NCI-H748 (cell line): ENCODE measurements at regions not wholly inside any gene's neighbourhood (a gene's known extent, or its start where the extent isn't known, plus 50 kb on each side); places are given as distances from the start of the nearest gene placed in this dataset.
"Not testable (repeated sequence)": the region's sequence is repeated elsewhere in the genome, so short reads cannot be mapped to it uniquely, and the experiment has no call there.

Experiments
- DNase-seq: peaks from one replicate; lab custom pipeline; 2025; ENCODE audit not compliant: unreplicated experiment; lab: John Stamatoyannopoulos, UW

DNA sequence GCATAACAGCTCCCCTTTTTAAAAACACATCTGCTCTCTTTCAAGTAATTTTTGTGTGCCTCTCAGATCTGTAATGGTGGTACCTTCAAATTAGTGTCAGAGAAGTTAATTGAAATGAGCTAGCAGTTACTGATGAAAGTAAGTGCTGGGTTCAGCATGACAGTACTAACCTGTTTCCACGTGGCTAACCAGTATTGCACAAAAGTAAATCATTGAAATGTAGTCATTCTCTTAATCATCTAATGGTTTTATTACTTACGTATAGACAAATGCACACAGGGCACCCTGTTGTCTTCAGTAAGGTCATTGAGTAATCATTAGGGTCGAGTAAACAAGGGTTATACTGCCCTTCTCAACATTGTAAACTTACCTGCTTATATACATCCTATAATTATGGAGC, 157.8 kb upstream of the PRR16 start:
- DNase-seq, result no peak

DNA sequence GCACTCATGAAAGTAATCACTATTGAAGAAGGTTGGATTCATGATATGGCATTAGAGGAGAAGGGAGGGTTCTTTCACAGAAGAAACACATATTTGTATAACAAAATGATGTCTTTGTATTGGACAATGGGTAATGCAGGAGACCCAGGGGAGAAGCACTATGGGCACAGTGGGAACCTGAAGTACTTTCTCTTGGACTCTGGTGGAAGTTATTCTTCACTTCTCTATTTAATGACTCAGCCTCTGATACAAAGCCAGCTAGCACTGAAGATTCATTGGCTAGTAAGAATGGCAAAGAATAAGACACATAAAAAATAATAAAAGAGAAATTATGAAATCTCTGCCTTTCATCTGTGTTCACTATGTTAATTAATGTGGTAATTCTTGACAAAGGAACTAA, 149.9 kb upstream of the PRR16 start:
- DNase-seq, result no peak

DNA sequence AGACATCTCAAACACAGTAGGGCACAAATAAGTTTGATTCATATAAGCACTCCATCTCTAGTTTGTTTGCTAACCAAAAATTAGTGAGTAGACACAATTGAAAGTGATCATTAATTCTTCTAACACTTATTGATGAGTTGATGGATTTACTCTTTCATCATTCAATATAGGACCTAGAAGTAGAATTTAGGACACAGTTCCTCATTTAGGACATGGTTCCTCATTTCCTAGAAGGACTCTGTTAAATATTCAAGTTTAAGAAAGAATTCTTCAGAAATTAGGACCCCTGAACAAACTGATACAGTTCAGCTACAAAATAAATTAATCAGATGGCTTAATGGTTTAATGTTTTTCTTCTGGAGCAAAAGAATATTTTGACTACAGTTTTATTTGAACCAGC, 143.5 kb upstream of the PRR16 start:
- no peak for DNase-seq

DNA sequence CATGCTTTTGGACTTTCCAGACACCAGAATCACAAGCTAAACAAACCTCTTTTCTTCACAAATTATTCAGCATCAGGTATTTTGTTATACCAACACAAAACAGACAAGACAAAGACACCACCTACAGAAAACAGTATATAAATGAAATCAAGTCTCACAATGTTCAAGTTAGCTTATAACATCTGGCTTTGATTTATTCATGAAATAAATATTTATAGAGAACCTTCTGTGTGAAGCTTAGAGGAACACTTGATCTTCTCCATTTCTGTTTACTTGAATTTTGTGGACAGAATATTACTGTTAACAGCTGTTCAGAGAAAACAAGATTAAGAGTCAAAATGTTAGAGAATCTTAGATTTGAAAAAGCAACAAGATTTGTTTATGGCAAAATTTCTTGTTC, 137.4 kb upstream of the PRR16 start:
- no peak for DNase-seq

DNA sequence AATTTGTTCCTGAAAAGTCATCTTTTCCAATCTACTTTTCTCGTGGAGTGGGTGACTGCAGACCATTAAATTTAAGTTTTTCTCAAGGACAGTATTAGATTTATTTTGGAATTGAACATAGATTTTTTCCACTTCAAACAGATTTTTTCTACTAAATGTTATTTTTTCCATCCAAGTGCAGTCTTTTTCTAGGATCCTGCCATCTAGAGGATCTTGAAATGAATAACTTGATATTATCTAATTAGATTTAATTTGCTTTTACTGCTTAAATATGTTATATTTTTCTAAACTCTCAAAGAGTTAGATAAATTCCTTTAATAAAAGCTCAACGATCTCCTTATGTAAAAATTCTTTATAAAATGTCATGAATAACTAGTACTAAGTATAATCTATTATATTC, 136.9 kb upstream of the PRR16 start:
- DNase-seq, result no peak

GRCh38 chr5:120329095-120329494, 135.0 kb upstream of the PRR16 start:
- no peak for DNase-seq

- no peak for DNase-seq
These were observed 133.5 kb upstream of the PRR16 start for GRCh38 chr5:120330558-120330957.

GRCh38 chr5:120344181-120344580, 119.9 kb upstream of the PRR16 start:
- no peak for DNase-seq

- DNase-seq, result no peak
These were observed 118.2 kb upstream of the PRR16 start for GRCh38 chr5:120345947-120346346.

- not testable (repeated sequence) for DNase-seq
These were observed 113.0 kb upstream of the PRR16 start for GRCh38 chr5:120351071-120351470.

DNA sequence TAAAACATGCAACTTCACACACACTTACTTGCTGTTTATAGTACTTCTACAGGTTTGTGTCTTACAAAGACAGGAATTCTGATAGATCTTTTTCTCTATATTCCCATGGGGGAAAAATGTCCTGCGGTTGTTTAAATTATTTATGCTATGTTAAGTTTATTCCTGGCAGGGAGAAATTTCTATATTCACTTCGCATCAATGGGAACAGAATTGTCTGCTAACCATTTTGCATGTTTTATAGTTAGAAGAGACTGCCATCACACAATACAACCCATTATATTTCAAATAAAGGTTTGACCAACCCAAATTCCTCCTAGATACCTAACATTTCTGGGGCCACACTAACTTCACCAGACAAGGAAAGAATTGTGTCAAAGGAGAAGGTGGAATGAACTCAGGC, 110.0 kb upstream of the PRR16 start:
- no peak for DNase-seq

DNA sequence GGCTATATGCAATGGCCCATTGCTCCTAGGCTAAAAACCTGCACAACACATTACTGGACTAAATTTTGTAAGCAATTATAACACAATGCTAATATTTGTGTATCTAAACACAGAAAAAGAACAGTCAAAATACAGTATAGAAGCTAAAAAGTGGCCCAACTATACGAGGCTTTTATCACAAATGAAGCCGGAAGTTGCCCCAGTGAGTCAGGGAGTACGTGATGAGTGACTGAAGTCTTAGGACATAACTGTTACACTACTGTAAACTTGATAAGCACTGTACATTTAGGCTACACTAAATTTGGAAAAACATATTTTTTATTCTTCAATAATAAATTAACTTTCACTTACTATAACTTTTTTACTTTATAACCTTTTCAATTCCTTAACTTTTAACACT, 105.2 kb upstream of the PRR16 start:
- no peak for DNase-seq

GRCh38 chr5:120361941-120362340, 102.2 kb upstream of the PRR16 start:
- no peak for DNase-seq

GRCh38 chr5:120362426-120362825, 101.7 kb upstream of the PRR16 start:
- DNase-seq, result no peak

GRCh38 chr5:120365656-120366446, 98.2 kb upstream of the PRR16 start:
- no peak for DNase-seq

- no peak for DNase-seq
These were observed 96.0 kb upstream of the PRR16 start for GRCh38 chr5:120367896-120368634.

GRCh38 chr5:120368923-120369715, 95.0 kb upstream of the PRR16 start:
- DNase-seq, result peak; percentile 22

- DNase-seq, result no peak
These were observed 91.2 kb upstream of the PRR16 start for GRCh38 chr5:120372899-120373298.

DNA sequence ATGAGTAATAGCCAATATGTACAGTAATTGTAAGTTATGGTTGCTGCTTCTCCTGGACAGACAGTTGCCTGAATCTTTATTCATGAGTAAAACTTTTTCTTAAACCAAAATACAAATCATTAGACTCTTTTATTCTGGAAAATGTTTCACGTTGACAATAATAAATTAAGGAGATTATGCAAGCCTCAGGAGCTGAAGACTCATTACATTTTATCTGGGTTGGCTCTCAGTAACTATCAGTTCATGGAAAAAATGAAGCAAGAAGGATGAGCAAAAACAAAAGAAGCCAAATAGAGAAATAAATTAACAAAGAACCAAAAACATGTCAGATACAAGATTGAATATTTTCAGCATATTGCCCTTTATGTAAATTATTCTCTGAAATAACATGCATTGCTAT, 88.9 kb upstream of the PRR16 start:
- no peak for DNase-seq

DNA sequence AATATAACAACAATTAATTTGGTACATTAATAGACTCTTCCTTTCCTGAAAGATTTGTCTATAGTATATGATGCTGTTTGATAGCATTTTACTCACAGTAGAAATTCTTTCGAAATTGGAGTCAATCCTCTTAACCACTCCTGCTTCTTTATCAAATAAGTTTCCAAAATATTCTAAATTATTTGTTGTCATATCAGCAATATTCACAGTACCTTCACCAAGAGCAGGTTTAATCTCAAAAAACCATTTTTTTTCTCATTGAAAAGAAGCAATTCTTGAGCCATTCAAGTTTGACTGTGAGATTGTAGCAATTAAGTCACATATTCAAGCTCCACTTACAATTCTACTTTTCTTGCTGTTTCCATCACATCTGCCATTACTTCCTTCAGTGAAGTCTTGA, 83.5 kb upstream of the PRR16 start:
- DNase-seq, result no peak

DNA sequence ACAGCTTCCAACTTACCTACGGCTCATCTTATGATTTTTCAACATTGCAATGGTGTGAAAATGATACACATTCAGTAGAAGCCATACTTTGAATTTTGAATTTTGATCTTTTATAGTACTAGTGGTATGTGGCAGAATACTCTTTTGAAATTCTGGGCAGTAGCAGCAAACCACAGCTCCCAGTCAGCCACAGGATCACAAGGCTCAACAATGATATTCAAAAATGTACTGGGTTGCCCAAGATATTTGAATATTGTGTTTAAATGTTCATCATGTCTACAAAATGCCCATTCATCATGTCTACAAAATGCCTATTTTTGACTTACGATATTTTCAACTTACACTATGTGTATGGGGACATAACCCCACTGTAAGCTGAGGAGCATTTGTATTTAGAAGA, 81.3 kb upstream of the PRR16 start:
- DNase-seq, result no peak

- no peak for DNase-seq
These were observed 77.1 kb upstream of the PRR16 start for GRCh38 chr5:120386981-120387380.
